HT-29 (cell line): ENCODE measurements at regions not wholly inside any gene's neighbourhood (a gene's known extent, or its start where the extent isn't known, plus 50 kb on each side); places are given as distances from the start of the nearest gene placed in this dataset.

Source experiments
- DNase-seq: peaks from one replicate; pipeline ENCODE4 v3.0.0-alpha.2; 2015; ENCODE audit warnings: low spot score

- DNase-seq = no peak
Measured at GRCh38 chr10:105798328-105798889, 1157.3 kb downstream of the SORCS3 start.

- DNase-seq = peak; percentile 56
Measured at GRCh38 chr10:105797234-105797890, 1156.3 kb downstream of the SORCS3 start.

- no peak for DNase-seq
Measured at GRCh38 chr10:105793071-105793470, 1152.0 kb downstream of the SORCS3 start.

- no peak for DNase-seq
Measured at GRCh38 chr10:105785721-105786120, 1144.6 kb downstream of the SORCS3 start.

GRCh38 chr10:105783936-105784483 is 1142.9 kb downstream of the SORCS3 start:
- DNase-seq = no peak

- DNase-seq = no peak
Measured at GRCh38 chr10:105774881-105775280, 1133.8 kb downstream of the SORCS3 start.

GRCh38 chr10:105774351-105774750 is 1133.3 kb downstream of the SORCS3 start:
- no peak for DNase-seq

GRCh38 chr10:105770524-105771212 is 1129.6 kb downstream of the SORCS3 start:
- no peak for DNase-seq

- DNase-seq = no peak
Measured at GRCh38 chr10:105769248-105770184, 1128.4 kb downstream of the SORCS3 start.

GRCh38 chr10:105763611-105764010 is 1122.5 kb downstream of the SORCS3 start:
- no peak for DNase-seq

GRCh38 chr10:105761576-105762260 is 1120.6 kb downstream of the SORCS3 start:
- no peak for DNase-seq

- no peak for DNase-seq
Measured at GRCh38 chr10:105759669-105760068, 1118.6 kb downstream of the SORCS3 start.

- DNase-seq = no peak
Measured at GRCh38 chr10:105758209-105758998, 1117.3 kb downstream of the SORCS3 start.

GRCh38 chr10:105757302-105757701 is 1116.2 kb downstream of the SORCS3 start:
- no peak for DNase-seq

GRCh38 chr10:105756386-105756785 is 1115.3 kb downstream of the SORCS3 start:
- no peak for DNase-seq

- DNase-seq = no peak
Measured at GRCh38 chr10:105751688-105752087, 1110.6 kb downstream of the SORCS3 start.

- DNase-seq = no peak
Measured at GRCh38 chr10:105745596-105746148, 1104.6 kb downstream of the SORCS3 start.

GRCh38 chr10:105743343-105744056 is 1102.4 kb downstream of the SORCS3 start:
- DNase-seq = no peak

GRCh38 chr10:105742923-105743322 is 1101.8 kb downstream of the SORCS3 start:
- DNase-seq = no peak
